ENCODE measurements at regions not wholly inside any gene's neighbourhood (a gene's known extent, or its start where the extent isn't known, plus 50 kb on each side); places are given as distances from the start of the nearest gene placed in this dataset.

DNA sequence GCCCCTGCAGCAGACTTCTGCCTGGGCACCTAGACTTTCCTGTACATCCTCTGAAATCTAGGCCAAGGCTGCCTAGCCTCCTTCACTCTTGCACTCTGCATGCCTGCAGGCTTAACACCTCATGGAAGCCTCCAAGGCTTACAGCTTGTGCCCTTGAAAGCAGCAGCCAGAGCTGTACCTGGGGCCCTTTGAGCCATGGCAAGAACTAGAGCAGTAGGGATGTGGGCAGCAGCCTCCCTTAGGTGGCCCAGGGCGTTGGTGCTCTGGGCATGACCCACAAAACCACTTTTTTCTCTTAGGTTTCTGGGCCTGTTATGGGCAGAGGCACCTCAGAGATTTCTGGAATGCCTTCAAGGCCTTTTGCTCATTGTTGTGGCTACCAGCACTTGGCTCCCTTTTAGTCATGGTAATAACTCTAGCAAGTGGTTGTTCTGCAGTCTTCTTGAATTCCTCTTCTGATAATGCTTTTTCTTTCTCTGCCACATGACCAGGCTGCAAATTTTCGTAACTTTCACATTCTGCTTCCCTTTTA is 606.2 kb downstream of the TLE4 start:
- DNase-seq (ENCODE audit: low read depth), result no peak
- no peak overlapping the region for H3K4me3 ChIP-seq (ENCODE audit: low read depth, low read length)
- TF ChIP-seq, protein P1, sequence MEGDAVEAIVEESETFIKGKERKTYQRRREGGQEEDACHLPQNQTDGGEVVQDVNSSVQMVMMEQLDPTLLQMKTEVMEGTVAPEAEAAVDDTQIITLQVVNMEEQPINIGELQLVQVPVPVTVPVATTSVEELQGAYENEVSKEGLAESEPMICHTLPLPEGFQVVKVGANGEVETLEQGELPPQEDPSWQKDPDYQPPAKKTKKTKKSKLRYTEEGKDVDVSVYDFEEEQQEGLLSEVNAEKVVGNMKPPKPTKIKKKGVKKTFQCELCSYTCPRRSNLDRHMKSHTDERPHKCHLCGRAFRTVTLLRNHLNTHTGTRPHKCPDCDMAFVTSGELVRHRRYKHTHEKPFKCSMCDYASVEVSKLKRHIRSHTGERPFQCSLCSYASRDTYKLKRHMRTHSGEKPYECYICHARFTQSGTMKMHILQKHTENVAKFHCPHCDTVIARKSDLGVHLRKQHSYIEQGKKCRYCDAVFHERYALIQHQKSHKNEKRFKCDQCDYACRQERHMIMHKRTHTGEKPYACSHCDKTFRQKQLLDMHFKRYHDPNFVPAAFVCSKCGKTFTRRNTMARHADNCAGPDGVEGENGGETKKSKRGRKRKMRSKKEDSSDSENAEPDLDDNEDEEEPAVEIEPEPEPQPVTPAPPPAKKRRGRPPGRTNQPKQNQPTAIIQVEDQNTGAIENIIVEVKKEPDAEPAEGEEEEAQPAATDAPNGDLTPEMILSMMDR (IDR thresholded peaks at IDR 0.05; ENCODE audit: control insufficient read depth, extremely low read depth, insufficient read depth), result no peak

DNA sequence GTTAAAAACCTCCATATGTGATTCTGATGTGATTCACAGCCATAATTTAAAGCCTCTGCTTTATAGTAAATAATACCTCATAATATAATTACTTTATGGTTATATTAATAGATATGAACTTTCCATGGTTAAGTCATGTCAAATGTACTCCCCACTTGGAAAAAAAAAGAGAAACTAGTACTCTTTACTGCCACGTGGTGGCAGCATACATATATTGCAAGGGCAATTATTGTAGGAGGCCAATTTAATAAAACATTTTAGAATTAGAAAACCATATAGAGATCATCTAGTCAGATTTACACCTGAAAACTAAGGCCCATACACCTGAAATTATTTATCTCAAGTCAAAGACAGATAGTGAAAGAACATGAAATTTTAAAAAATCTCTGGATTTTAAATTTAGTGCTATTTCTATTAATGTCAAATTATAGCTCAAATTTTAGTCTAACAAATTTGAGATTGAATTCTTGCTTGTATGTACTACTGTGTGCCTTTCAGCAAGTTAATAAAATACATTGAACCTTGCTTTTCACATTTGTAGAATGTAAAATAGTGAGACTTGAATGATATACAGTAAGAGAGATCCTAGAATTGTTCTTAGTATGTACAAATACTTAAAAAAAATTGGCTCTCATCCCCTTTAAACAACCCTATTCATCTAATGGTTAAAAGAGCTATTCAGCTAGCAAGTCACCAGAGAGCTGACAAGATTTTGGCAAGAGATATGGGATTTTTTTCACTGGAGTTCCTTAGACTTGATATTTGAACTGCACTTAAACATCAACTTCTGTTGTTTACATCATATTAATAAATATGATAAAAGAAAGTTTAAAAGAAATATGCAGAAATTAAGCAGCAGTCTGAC is 603.8 kb downstream of the TLE4 start:
- TF ChIP-seq, protein P1 (IDR thresholded peaks at IDR 0.05; ENCODE audit: control insufficient read depth, extremely low read depth, insufficient read depth), result peak; percentile 66
- H3K4me3 ChIP-seq (ENCODE audit: low read depth, low read length), result no peak overlapping the region
- DNase-seq (ENCODE audit: low read depth), result no peak

DNA sequence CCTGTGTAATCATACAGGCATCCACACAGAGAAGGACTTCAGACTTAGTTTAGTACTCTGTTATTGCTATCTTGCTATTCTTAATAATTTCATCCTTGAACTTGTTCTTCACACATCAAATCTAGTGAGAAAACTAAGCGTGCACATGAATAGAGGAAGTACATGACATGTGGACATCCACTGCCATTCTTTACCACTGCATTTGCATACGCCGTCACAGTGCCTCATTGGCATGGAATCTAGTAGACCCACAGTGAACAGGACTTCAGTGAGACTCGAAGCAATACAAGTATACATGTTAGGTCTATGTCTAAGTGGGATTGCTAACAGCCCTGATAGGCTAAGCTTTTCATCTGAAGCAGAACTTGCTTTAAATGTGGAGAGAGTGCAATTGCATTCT is 592.1 kb downstream of the TLE4 start:
- TF ChIP-seq, protein P1 (IDR thresholded peaks at IDR 0.05; ENCODE audit: control insufficient read depth, extremely low read depth, insufficient read depth), result no peak
- no peak for DNase-seq (ENCODE audit: low read depth)

DNA sequence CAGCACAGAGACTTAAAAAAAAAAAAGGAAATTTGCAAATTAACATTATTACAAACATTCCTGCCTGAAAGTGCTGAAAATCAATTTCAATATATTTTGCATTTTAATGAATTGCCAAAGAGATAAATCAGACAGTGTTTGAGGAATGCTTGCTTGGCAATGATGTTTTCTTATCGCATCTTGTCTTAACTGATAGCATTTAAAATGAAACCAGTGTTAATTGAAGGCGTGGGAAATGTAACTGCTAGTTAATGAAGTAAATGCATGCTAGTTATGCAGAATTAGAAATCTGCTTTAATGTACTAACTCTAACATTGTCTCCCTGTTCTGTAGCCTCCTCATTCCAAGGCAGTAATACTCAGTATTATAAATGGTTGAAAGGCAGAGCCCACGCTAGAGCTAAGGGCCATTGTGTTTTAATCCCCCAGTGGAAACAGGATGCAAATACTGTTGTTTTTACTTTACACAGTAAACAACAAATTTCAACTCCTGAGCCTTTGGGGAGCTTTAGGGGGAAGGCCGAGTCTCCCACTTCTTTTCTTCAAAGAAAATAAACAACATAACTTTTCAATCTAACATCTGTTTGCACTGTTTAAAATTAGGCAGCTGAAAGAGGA is 586.9 kb downstream of the TLE4 start:
- DNase-seq (ENCODE audit: low read depth), result no peak
- TF ChIP-seq, protein P1 (IDR thresholded peaks at IDR 0.05; ENCODE audit: control insufficient read depth, extremely low read depth, insufficient read depth), result no peak
- no peak overlapping the region for H3K4me3 ChIP-seq (ENCODE audit: low read depth, low read length)

More for the DNA sequence above, 592.1 kb downstream of the TLE4 start:
- H3K4me3 ChIP-seq (ENCODE audit: low read depth, low read length), result no peak overlapping the region

DNA sequence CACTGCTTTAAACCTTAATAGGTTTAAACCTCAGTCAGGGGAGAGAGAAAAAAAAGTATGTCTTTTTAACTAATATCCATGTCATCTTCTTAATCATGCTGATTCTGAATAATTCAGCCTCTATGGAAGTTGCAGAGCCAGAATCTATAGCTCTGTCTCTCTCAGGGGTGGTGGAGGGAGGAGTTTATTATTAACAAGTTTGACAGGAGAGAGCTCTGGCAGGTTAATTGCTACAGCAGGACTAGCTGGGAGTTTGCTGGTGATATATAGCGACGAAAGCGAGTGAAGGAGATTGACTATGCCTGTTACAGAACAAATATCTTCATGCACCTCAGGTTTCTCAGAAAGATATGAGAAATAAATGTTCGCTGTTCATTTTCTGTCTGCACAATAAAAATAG is 586.4 kb downstream of the TLE4 start:
- H3K4me3 ChIP-seq (ENCODE audit: low read depth, low read length), result no peak overlapping the region
- TF ChIP-seq, protein P1 (IDR thresholded peaks at IDR 0.05; ENCODE audit: control insufficient read depth, extremely low read depth, insufficient read depth), result no peak
- DNase-seq (ENCODE audit: low read depth), result no peak

DNA sequence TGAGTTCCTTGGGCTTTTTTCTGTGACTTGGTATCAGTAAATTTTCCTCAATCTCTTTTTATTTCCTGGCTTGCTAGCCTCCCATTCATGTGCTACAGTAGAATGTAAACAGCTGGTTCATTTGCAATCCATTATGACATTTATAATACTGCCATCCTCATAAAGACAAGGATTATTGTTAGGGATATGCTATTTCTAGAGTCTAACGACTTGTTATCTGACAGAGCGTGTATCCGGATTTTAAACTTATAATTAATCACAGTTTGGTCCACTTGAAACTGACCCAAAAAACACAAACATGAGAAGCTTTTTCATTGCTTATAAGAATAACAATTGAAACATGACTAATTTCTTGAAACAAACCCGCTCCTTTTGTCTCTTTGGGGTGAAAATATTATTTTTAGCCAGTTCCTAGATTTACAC is 585.8 kb downstream of the TLE4 start:
- TF ChIP-seq, protein P1 (IDR thresholded peaks at IDR 0.05; ENCODE audit: control insufficient read depth, extremely low read depth, insufficient read depth), result no peak
- H3K4me3 ChIP-seq (ENCODE audit: low read depth, low read length), result no peak overlapping the region
- no peak for DNase-seq (ENCODE audit: low read depth)
